Adrenal gland (tissue), 9 donors: ENCODE measurements at regions not wholly inside any gene's neighbourhood (a gene's known extent, or its start where the extent isn't known, plus 50 kb on each side); places are given as distances from the start of the nearest gene placed in this dataset.

Experiments used
- DNase-seq, 7 donors: peaks; one replicate each; pipeline ENCODE4 v3.0.0-alpha.2; 2019 to 2020
- H3K27ac ChIP-seq, 5 donors: fragments of 200-600 bp; sonication (generic) in 4 of 5; 1 replicate in 3 of 5; 2 replicates in 2 of 5; pipeline versions ENCODE4 v1.5.1 to v1.8.0; 2016 to 2020; ENCODE audit warnings: mild to moderate bottlenecking in 1 of 5
- H3K27me3 ChIP-seq: fragments of 200-600 bp; 2 replicates; pipeline ENCODE4 v1.8.0; 2021
- H3K36me3 ChIP-seq, 2 donors: fragments of 200-600 bp; replicated peaks in 1 of 2; 1 replicate in 1 of 2; 2 replicates in 1 of 2; pipeline versions ENCODE4 v1.5.1 to v1.8.0; 2018 to 2022
- H3K4me1 ChIP-seq, 2 donors: fragments of 200-600 bp; replicated peaks in 1 of 2; 1 replicate in 1 of 2; 2 replicates in 1 of 2; pipeline versions ENCODE4 v1.5.1 to v1.8.0; 2018 to 2021
- H3K4me3 ChIP-seq, 4 donors: fragments of 200-600 bp; sonication (generic) in 3 of 4; one replicate each; pipeline ENCODE4 v1.5.1; 2016 to 2018
- H3K9me3 ChIP-seq, 3 donors: fragments of 200-600 bp; sonication (generic) in 1 of 3; replicated peaks in 1 of 3; 1 replicate in 2 of 3; 2 replicates in 1 of 3; pipeline versions ENCODE4 v1.5.1 to v1.8.0; 2016 to 2021
- CTCF ChIP-seq, 6 experiments: fragments of 450-650 bp in 4 of 6; fragments of 200-600 bp in 2 of 6; sonication (generic) in 1 of 6; IDR thresholded peaks; 1 replicate in 5 of 6; 2 replicates in 1 of 6; pipeline versions ENCODE4 v1.5.1 to v1.8.0; 2016 to 2021; ENCODE audit warnings: antibody characterized with exemption in 6 of 6, mild to moderate bottlenecking in 2 of 6, moderate library complexity in 1 of 6
- POLR2A ChIP-seq, 2 donors: fragments of 450-650 bp; IDR thresholded peaks; one replicate each; pipeline ENCODE4 v1.6.1; 2017; ENCODE audit warnings: antibody characterized with exemption in 2 of 2, mild to moderate bottlenecking in 2 of 2, moderate library complexity in 1 of 2
- WGBS, 4 donors: extraction: QIAGEN DNeasy Blood & Tissue Kit in 2 of 4; methylation state at CpG; one replicate each; pipeline versions ENCODE4 v1.1.5 to v1.1.7; 2013 to 2017; 5-methylcytosine and 5-hydroxymethylcytosine counted together
- intact Hi-C, 2 donors: fragments of 100-400 bp; cut with DNase I; formaldehyde crosslinking; loops; one replicate each; pipeline versions ENCODE4 v1.14.1 to v1.15.0; 2022 to 2023
- donor health status: healthy with polysubstance abuse.
- donor health status: Bipolar disorder and iron deficiency.
- donor health status: DM: yes; HTN: yes; CAD: no.
- donor health status: DM: no; HTN: no; CAD: no.
- donor health status: DM: no; HTN: no; CAD: no.

DNA sequence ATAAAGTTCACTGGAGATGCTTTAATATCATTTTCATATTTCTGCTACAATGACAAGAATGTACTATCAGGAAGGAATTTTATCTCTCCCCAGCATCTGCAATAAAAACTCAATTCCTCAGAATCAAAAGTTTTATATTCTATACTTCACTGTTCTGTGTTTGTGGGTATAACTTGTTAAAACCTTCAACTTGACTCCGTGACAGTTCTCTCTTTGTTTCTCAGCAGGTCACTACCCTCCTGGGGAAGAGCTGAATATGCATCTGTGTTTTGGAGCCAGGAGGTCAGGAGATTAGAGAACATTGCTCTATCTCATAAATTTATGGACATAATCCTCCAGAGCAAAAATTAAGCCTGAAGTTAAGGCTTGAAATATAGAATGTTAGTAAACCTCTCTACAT, 411.4 kb downstream of the TRIB2 start:
- Histone ChIP-seq H3K4me1 (no peaks in the 10 kb centered on the region), H3K4me3 (no peak overlapping the region), H3K36me3 (no peaks in the 10 kb centered on the region), H3K27me3 (no peaks in the 10 kb centered on the region), H3K27ac (no peak overlapping the region), H3K9me3 (no peaks in the 10 kb centered on the region)
- 35 to 57% (median 52%) methylated on average over 1 of the region's 1 CpG for WGBS, 4 donors
- TF ChIP-seq POLR2A (IDR thresholded peaks at IDR 0.05) = no peak
- TF ChIP-seq CTCF (IDR thresholded peaks at IDR 0.05) = no peak
- intact Hi-C loops = no loop called here
- no peak for DNase-seq

- DNase-seq = no peak
- H3K27ac ChIP-seq = no peak overlapping the region
- H3K9me3 ChIP-seq = no peaks in the 10 kb centered on the region
- intact Hi-C loops = no loop called here
- no peaks in the 10 kb centered on the region for H3K36me3 ChIP-seq
- no peak overlapping the region for H3K4me3 ChIP-seq
- no peaks in the 10 kb centered on the region for H3K4me1 ChIP-seq
- WGBS, 4 donors = 69 to 91% (median 78%) methylated on average over 3 of the region's 3 CpGs
- no peaks in the 10 kb centered on the region for H3K27me3 ChIP-seq
- TF ChIP-seq CTCF (IDR thresholded peaks at IDR 0.05) = no peak
- TF ChIP-seq POLR2A (IDR thresholded peaks at IDR 0.05) = no peak
Observed at GRCh38 chr2:13135369-13135768, 418.6 kb downstream of the TRIB2 start.

DNA sequence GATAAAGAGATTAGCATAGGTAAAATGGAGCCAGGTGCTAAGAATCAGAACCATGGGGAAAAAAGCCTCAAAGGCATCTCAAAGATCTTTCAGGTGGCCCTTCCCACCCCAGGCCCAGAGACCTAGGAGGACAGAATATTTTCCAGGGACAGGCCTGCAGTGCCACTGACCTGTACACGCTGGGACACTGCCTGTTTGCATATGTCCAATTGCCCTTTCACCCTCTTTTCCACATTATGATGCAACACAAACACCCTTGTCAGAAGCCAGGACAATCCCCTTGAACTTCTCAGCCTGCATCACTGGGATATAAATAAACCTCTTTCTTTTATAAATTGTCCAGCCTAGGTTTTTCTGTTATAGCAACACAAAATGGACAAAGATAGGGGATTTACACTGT, 419.1 kb downstream of the TRIB2 start:
- TF ChIP-seq POLR2A (IDR thresholded peaks at IDR 0.05) = no peak
- no peak for TF ChIP-seq CTCF (IDR thresholded peaks at IDR 0.05)
- no peak overlapping the region for H3K27ac ChIP-seq
- H3K4me1 ChIP-seq = no peaks in the 10 kb centered on the region
- no peaks in the 10 kb centered on the region for H3K36me3 ChIP-seq
- 56 to 78% (median 71%) methylated on average over 1 of the region's 1 CpG for WGBS, 4 donors
- intact Hi-C loops = no loop called here
- DNase-seq = no peak
- no peak overlapping the region for H3K4me3 ChIP-seq
- H3K9me3 ChIP-seq = no peaks in the 10 kb centered on the region
- no peaks in the 10 kb centered on the region for H3K27me3 ChIP-seq

DNA sequence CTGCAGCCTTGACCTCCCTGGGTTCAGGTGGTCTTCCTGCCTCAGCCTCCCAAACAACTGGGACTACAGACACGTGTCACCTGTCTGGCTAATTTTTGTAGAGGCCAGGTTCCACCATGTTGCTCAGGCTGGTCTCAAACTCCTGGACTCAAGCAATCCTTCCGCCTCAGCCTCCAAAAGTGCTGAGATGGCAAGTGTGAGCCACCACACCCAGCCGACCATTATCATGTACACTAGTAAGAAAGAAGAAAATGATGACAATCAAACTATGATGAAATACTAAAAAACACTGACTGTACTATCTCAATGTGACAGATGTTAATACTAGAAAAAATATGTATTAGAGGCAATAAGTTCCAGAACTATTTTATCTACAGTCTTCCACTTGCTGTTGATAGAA, 420.9 kb downstream of the TRIB2 start:
- no peaks in the 10 kb centered on the region for H3K27me3 ChIP-seq
- H3K4me1 ChIP-seq = no peaks in the 10 kb centered on the region
- no peaks in the 10 kb centered on the region for H3K36me3 ChIP-seq
- no peak for TF ChIP-seq CTCF (IDR thresholded peaks at IDR 0.05)
- no peak for TF ChIP-seq POLR2A (IDR thresholded peaks at IDR 0.05)
- no peak overlapping the region for H3K27ac ChIP-seq
- WGBS, 4 donors = 79 to 91% (median 88%) methylated on average over 3 of the region's 3 CpGs
- DNase-seq = no peak
- intact Hi-C loops = no loop called here
- H3K4me3 ChIP-seq = no peak overlapping the region
- no peaks in the 10 kb centered on the region for H3K9me3 ChIP-seq
